Transverse colon (tissue), 4 donors: ENCODE measurements at regions not wholly inside any gene's neighbourhood (a gene's known extent, or its start where the extent isn't known, plus 50 kb on each side); places are given as distances from the start of the nearest gene placed in this dataset.

ENCODE experiments used
- CTCF ChIP-seq, 5 experiments: fragments of 200-600 bp in 3 of 5; fragments of 450-650 bp in 2 of 5; sonication (generic) in 3 of 5; IDR thresholded peaks; 1 replicate in 2 of 5; 2 replicates in 3 of 5; pipeline ENCODE4 v1.5.1; 2016 to 2017; ENCODE audit warnings: antibody characterized with exemption in 5 of 5, inconsistent platforms in 3 of 5, mild to moderate bottlenecking in 2 of 5, moderate library complexity in 1 of 5
- POLR2AphosphoS5 ChIP-seq, 3 donors: sonication (generic); formaldehyde crosslinking; IDR thresholded peaks; one replicate each; pipeline ENCODE4 v1.6.1; 2016; ENCODE audit warnings: antibody characterized with exemption in 3 of 3

DNA sequence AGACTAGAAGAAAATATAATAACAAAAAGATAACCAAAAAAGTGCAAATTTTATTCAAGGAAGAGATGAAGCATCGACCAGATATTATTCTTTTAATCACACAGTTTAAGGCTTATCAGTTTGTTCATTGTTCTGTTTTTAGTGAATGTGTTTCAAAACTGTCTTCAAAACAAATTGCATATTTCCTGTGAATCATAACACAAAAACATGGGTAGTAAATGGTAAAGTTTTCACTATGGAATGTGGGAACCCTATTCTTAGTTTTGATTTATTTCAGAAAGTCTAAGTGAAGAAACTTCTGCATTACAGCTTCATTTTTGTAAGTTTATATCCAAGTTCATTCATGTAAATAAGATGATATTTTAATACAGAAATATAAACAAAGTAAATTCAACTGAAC lies 207.6 kb upstream of the LUZP2 start:
- TF ChIP-seq CTCF (IDR thresholded peaks at IDR 0.05): no peak
- no peak for TF ChIP-seq POLR2AphosphoS5 (IDR thresholded peaks at IDR 0.05)
